Esophagus muscularis mucosa (tissue), 4 donors: ENCODE measurements at regions not wholly inside any gene's neighbourhood (a gene's known extent, or its start where the extent isn't known, plus 50 kb on each side); places are given as distances from the start of the nearest gene placed in this dataset.

Source experiments
- DNase-seq: peaks from one replicate; pipeline ENCODE4 v3.0.0-alpha.2; 2017; ENCODE audit errors: extremely low spot score
- H3K27ac ChIP-seq, 4 donors: fragments of 200-600 bp; sonication (generic); replicated peaks in 1 of 4; 1 replicate in 3 of 4; 2 replicates in 1 of 4; pipeline ENCODE4 v1.5.1; 2016 to 2019; ENCODE audit warnings: mild to moderate bottlenecking in 1 of 4
- H3K27me3 ChIP-seq, 4 donors: fragments of 200-600 bp; sonication (generic); one replicate each; pipeline versions ENCODE4 v1.5.1 to v1.6.0; 2016 to 2019
- H3K36me3 ChIP-seq, 4 donors: fragments of 200-600 bp; sonication (generic); one replicate each; pipeline ENCODE4 v1.5.1; 2016 to 2019
- H3K4me1 ChIP-seq, 4 donors: fragments of 200-600 bp; sonication (generic); one replicate each; pipeline ENCODE4 v1.5.1; 2016 to 2019
- H3K4me3 ChIP-seq, 4 donors: fragments of 200-600 bp; sonication (generic); 1 replicate in 2 of 4; 2 replicates in 2 of 4; pipeline ENCODE4 v1.5.1; 2016 to 2019; ENCODE audit warnings: mild to moderate bottlenecking in 4 of 4, moderate library complexity in 1 of 4
- H3K9me3 ChIP-seq, 4 donors: fragments of 200-600 bp; sonication (generic); 1 replicate in 3 of 4; 2 replicates in 1 of 4; pipeline ENCODE4 v1.5.1; 2016 to 2019
- EP300 ChIP-seq: sonication (generic); formaldehyde crosslinking; IDR thresholded peaks from one replicate; pipeline ENCODE4 v1.6.1; 2017; ENCODE audit warnings: antibody characterized with exemption
- POLR2A ChIP-seq: fragments of 450-650 bp; IDR thresholded peaks from one replicate; pipeline ENCODE4 v1.6.1; 2017; ENCODE audit warnings: antibody characterized with exemption, moderate library complexity, mild to moderate bottlenecking, low read depth
- POLR2AphosphoS5 ChIP-seq, 2 donors: sonication (generic); formaldehyde crosslinking; IDR thresholded peaks; one replicate each; pipeline ENCODE4 v1.6.1; 2017; ENCODE audit warnings: antibody characterized with exemption in 2 of 2
- WGBS: methylation state at CpG from one replicate; pipeline ENCODE4 v1.1.5; 2018; 5-methylcytosine and 5-hydroxymethylcytosine counted together
- intact Hi-C: fragments of 100-400 bp; cut with DNase I; formaldehyde crosslinking; loops from one replicate; pipeline ENCODE4 v1.15.1; 2023
- TF ChIP-seq, protein P1 (sequence below), 3 experiments: fragments of 200-600 bp in 2 of 3; fragments of 450-650 bp in 1 of 3; sonication (generic) in 2 of 3; IDR thresholded peaks; one replicate each; pipeline ENCODE4 v1.5.1; 2017 to 2019; ENCODE audit warnings: antibody characterized with exemption in 3 of 3, mild to moderate bottlenecking in 2 of 3, moderate library complexity in 1 of 3

DNA sequence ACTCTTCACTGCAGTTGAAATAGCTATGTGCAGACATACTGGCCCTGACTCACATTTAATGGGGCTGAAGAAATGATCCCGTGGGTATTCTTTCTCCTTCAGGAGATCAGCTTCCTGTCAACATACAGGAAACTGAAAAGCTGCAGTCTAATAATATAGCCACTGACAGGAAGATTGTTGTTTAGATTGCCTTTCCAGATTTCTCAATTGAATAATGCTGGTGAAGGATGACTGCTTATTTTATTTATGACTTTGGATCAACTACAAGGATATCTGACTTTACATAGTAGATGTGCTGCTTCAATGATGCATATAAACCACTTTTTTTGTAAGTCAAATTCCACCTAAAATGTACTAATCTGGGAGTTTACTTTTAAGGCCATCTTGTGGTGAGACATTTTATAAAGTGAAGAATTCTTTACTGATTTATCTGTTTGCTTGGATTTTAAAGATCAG is 93.4 kb upstream of the MAP4K3 start:
- H3K27ac ChIP-seq = no peak overlapping the region
- TF ChIP-seq POLR2A = no peak
- TF ChIP-seq, protein P1, sequence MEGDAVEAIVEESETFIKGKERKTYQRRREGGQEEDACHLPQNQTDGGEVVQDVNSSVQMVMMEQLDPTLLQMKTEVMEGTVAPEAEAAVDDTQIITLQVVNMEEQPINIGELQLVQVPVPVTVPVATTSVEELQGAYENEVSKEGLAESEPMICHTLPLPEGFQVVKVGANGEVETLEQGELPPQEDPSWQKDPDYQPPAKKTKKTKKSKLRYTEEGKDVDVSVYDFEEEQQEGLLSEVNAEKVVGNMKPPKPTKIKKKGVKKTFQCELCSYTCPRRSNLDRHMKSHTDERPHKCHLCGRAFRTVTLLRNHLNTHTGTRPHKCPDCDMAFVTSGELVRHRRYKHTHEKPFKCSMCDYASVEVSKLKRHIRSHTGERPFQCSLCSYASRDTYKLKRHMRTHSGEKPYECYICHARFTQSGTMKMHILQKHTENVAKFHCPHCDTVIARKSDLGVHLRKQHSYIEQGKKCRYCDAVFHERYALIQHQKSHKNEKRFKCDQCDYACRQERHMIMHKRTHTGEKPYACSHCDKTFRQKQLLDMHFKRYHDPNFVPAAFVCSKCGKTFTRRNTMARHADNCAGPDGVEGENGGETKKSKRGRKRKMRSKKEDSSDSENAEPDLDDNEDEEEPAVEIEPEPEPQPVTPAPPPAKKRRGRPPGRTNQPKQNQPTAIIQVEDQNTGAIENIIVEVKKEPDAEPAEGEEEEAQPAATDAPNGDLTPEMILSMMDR (IDR thresholded peaks at IDR 0.05) = no peak
- no peak for TF ChIP-seq EP300
- no peak for TF ChIP-seq POLR2AphosphoS5 (IDR thresholded peaks at IDR 0.05)
- H3K27me3 ChIP-seq = no peaks in the 10 kb centered on the region
- no peaks in the 10 kb centered on the region for H3K36me3 ChIP-seq
- H3K4me1 ChIP-seq = peaks cover 7 to 15% (median 14%) of the 10 kb centered on the region in 4 donors
- peak; percentile 5 for DNase-seq
- 5% methylated on average over 1 of the region's 1 CpG for WGBS
- no peaks in the 10 kb centered on the region for H3K9me3 ChIP-seq
- intact Hi-C loops = no loop called here
- H3K4me3 ChIP-seq = no peak overlapping the region

DNA sequence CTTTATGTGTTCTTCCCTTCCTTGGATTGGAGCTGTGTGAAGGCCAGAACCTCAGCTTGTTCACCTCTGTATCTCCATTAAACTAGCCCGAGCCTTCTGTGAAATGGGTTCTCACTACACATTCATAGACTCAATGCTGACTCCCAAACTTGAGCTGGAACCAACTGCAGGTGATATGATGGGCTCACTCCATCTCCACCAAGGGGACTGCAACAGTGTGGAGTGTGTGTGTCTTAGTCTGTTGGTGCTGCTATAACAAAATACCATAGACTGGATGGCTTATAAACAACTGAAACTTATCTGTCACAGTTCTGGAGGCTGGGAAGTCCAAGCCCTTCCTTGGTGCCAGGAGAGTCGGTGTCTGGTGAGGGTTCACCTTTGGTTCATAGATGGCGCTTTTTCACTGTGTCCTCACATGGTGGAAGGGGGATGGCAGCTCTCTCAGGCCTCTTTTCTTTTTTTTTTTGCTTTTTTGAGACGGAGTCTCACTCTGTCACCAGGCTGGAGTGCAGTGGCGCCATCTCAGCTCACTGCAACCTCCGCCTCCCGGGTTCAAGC is 94.2 kb upstream of the MAP4K3 start:
- H3K27ac ChIP-seq = no peak overlapping the region
- no peak overlapping the region for H3K4me3 ChIP-seq
- intact Hi-C loops = no loop called here
- H3K4me1 ChIP-seq = peaks cover 7 to 15% (median 12%) of the 10 kb centered on the region in 4 donors
- TF ChIP-seq POLR2AphosphoS5 (IDR thresholded peaks at IDR 0.05) = no peak
- no peak for TF ChIP-seq POLR2A
- no peak for TF ChIP-seq EP300
- TF ChIP-seq, protein P1 (IDR thresholded peaks at IDR 0.05) = no peak
- WGBS = 88% methylated on average over 7 of the region's 7 CpGs
- H3K9me3 ChIP-seq = no peaks in the 10 kb centered on the region
- H3K36me3 ChIP-seq = no peaks in the 10 kb centered on the region
- no peaks in the 10 kb centered on the region for H3K27me3 ChIP-seq
- DNase-seq = peak; percentile 90

DNA sequence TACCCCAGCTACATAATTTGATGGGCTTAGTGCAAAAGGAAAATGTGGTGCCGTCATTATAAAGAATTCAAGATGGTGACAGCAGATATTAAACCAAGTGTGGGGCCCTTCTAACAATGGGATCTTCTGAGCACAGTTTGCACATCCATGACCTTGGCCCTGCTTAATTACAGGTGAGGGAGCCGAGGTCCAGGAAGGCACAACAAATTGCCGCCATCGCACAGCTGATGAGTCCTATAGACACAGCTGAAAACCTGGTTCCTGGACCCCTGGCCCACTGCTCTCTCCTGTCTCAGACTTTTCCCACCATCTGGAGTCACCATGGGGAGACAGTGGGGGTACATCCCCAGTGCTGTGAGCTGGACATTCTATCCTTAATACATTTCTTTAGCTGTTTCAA is 95.8 kb upstream of the MAP4K3 start:
- no peaks in the 10 kb centered on the region for H3K9me3 ChIP-seq
- intact Hi-C loops = no loop called here
- no peak overlapping the region for H3K27ac ChIP-seq
- peak; percentile 53 for DNase-seq
- no peak overlapping the region for H3K4me3 ChIP-seq
- WGBS = 95% methylated on average over 4 of the region's 4 CpGs
- H3K36me3 ChIP-seq = no peaks in the 10 kb centered on the region
- H3K27me3 ChIP-seq = no peaks in the 10 kb centered on the region
- peaks cover 7 to 15% (median 12%) of the 10 kb centered on the region in 4 donors for H3K4me1 ChIP-seq
- TF ChIP-seq, protein P1 (IDR thresholded peaks at IDR 0.05) = no peak
- no peak for TF ChIP-seq POLR2A
- no peak for TF ChIP-seq EP300
- no peak for TF ChIP-seq POLR2AphosphoS5 (IDR thresholded peaks at IDR 0.05)

DNA sequence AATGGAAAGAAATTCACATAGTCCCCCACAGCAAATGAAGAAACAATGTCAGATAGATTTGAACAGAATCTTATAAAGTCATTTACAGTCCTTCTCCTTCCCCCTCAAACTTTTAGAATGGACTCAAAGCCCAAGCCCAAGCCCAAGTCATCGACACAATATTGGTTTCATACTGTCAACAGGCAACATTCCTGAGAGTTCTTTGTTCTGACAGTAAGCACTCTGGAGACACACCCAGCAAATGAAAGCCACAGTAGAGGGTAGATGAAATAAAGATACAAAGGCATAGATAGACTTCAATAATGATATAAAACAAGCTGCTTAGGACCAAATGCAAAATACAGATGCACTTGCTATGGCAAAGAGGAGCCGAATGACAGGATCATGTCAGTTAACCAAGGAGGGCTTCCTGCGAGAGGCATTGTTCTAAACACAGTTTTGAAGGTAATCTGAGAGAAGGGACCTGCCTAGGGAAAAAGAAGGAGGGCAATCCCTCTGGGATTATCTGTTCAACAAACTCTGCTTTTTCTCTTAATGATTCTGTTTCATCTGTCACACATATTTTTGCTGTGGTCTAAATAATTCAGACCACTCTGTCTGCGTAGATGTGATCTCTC is 97.1 kb upstream of the MAP4K3 start:
- Histone ChIP-seq H3K27me3 (no peaks in the 10 kb centered on the region), H3K27ac (no peak overlapping the region), H3K4me3 (no peak overlapping the region), H3K4me1 (peaks cover 7 to 15% (median 12%) of the 10 kb centered on the region in 4 donors), H3K9me3 (no peaks in the 10 kb centered on the region), H3K36me3 (no peaks in the 10 kb centered on the region)
- 78% methylated on average over 4 of the region's 4 CpGs for WGBS
- DNase-seq = peak; percentile 24
- TF ChIP-seq EP300 (no peak), POLR2A (no peak), POLR2AphosphoS5 (IDR thresholded peaks at IDR 0.05) (no peak)
- TF ChIP-seq, protein P1 (IDR thresholded peaks at IDR 0.05) = no peak
- intact Hi-C loops = no loop called here
